Lung (tissue), 11 donors: ENCODE measurements at regions not wholly inside any gene's neighbourhood (a gene's known extent, or its start where the extent isn't known, plus 50 kb on each side); places are given as distances from the start of the nearest gene placed in this dataset.

ENCODE experiments used
- ATAC-seq: fragments of 200-7000 bp; cut with Tn5 transposase; one replicate; pipeline ENCODE4 v1.9.1; 2020; ENCODE audit warnings: moderate number of reproducible peaks; ENCODE audit not compliant: insufficient read depth, low FRiP score
- DNase-seq, 3 donors: peaks; one replicate each; pipeline ENCODE4 v3.0.0-alpha.2; 2013 to 2017
- H3K27ac ChIP-seq, 2 donors: one replicate each; pipeline ENCODE4 v1.5.1; 2013; ENCODE audit warnings: mild to moderate bottlenecking in 2 of 2, moderate library complexity in 2 of 2, control low read depth in 1 of 2, inconsistent platforms in 1 of 2, low read depth in 1 of 2, low read length in 1 of 2
- H3K27me3 ChIP-seq, 3 donors: one replicate each; pipeline ENCODE4 v1.5.1; 2013; ENCODE audit warnings: low read length in 2 of 3; ENCODE audit not compliant: control insufficient read depth in 3 of 3, insufficient read depth in 3 of 3
- H3K36me3 ChIP-seq, 4 donors: one replicate each; pipeline ENCODE4 v1.5.1; 2013; ENCODE audit warnings: low read length in 4 of 4, mild to moderate bottlenecking in 1 of 4, moderate library complexity in 1 of 4; ENCODE audit not compliant: control insufficient read depth in 4 of 4, insufficient read depth in 4 of 4
- H3K4me1 ChIP-seq, 5 donors: one replicate each; pipeline ENCODE4 v1.5.1; 2013; ENCODE audit warnings: low read length in 5 of 5, mild to moderate bottlenecking in 2 of 5, moderate library complexity in 1 of 5; ENCODE audit not compliant: control insufficient read depth in 5 of 5, insufficient read depth in 5 of 5
- H3K4me3 ChIP-seq: one replicate; pipeline ENCODE4 v1.5.1; 2013; ENCODE audit warnings: mild to moderate bottlenecking, control low read depth, moderate library complexity
- H3K9ac ChIP-seq, 2 donors: one replicate each; pipeline ENCODE4 v1.5.1; 2013; ENCODE audit warnings: low read length in 2 of 2, control low read depth in 1 of 2; ENCODE audit not compliant: insufficient read depth in 1 of 2
- H3K9me3 ChIP-seq, 4 donors: one replicate each; pipeline ENCODE4 v1.5.1; 2013; ENCODE audit warnings: low read length in 3 of 4, mild to moderate bottlenecking in 1 of 4, moderate library complexity in 1 of 4; ENCODE audit not compliant: control insufficient read depth in 4 of 4, insufficient read depth in 3 of 4
- CTCF ChIP-seq: IDR thresholded peaks from 2 replicates; pipeline ENCODE4 v1.5.1; 2012; ENCODE audit warnings: mild to moderate bottlenecking; ENCODE audit errors: control extremely low read depth, extremely low read depth
- WGBS, 2 donors: extraction: QIAGEN DNeasy Blood & Tissue Kit; methylation state at CpG; one replicate each; pipeline ENCODE4 v1.1.7; 2013; 5-methylcytosine and 5-hydroxymethylcytosine counted together
- donor health status: control.
- donor health status: control.
- donor health status: Bipolar disorder and iron deficiency.
- donor health status: healthy.
- donor health status: DM: yes; HTN: yes; CAD: no.

- no peaks in the 10 kb centered on the region for H3K27me3 ChIP-seq
- no peak overlapping the region for H3K4me3 ChIP-seq
- H3K9me3 ChIP-seq = no peaks in the 10 kb centered on the region
- no peak overlapping the region for H3K27ac ChIP-seq
- no peaks in the 10 kb centered on the region for H3K36me3 ChIP-seq
- no peaks in the 10 kb centered on the region for H3K4me1 ChIP-seq
- no peak for TF ChIP-seq CTCF
- DNase-seq (no peak), ATAC-seq (no peak)
- WGBS, 2 donors = 66 to 70% methylated on average over 2 of the region's 2 CpGs
- H3K9ac ChIP-seq = no peak overlapping the region
These were observed 333.4 kb upstream of the KCNH7 start for GRCh38 chr2:163171786-163172530.

- TF ChIP-seq CTCF = no peak
- no peaks in the 10 kb centered on the region for H3K4me1 ChIP-seq
- DNase-seq (no peak), ATAC-seq (no peak)
- 98 to 100% methylated on average over 1 of the region's 1 CpG for WGBS, 2 donors
- H3K27me3 ChIP-seq = no peaks in the 10 kb centered on the region
- H3K4me3 ChIP-seq = no peak overlapping the region
- no peak overlapping the region for H3K9ac ChIP-seq
- no peaks in the 10 kb centered on the region for H3K36me3 ChIP-seq
- H3K9me3 ChIP-seq = no peaks in the 10 kb centered on the region
- H3K27ac ChIP-seq = no peak overlapping the region
These were observed 319.4 kb upstream of the KCNH7 start for GRCh38 chr2:163157891-163158496.

- no peaks in the 10 kb centered on the region for H3K27me3 ChIP-seq
- DNase-seq = no peak
- no peak for ATAC-seq
- WGBS, 2 donors = 88 to 92% methylated on average over 2 of the region's 2 CpGs
- no peak overlapping the region for H3K4me3 ChIP-seq
- no peaks in the 10 kb centered on the region for H3K4me1 ChIP-seq
- no peaks in the 10 kb centered on the region for H3K36me3 ChIP-seq
- no peak for TF ChIP-seq CTCF
- no peaks in the 10 kb centered on the region for H3K9me3 ChIP-seq
- no peak overlapping the region for H3K27ac ChIP-seq
- H3K9ac ChIP-seq = no peak overlapping the region
These were observed 318.8 kb upstream of the KCNH7 start for GRCh38 chr2:163157411-163157810.
